RWPE2 (cell line): ENCODE measurements at regions not wholly inside any gene's neighbourhood (a gene's known extent, or its start where the extent isn't known, plus 50 kb on each side); places are given as distances from the start of the nearest gene placed in this dataset.

Experiments used
- ATAC-seq: fragments of 200-7000 bp; cut with Tn5 transposase; 3 replicates; pipeline ENCODE4 v1.9.1; 2021; ENCODE audit warnings: low read depth
- DNase-seq: peaks from one replicate; pipeline ENCODE4 v3.0.0-alpha.2; 2020; ENCODE audit warnings: low spot score
- H3K27ac ChIP-seq: fragments of 450-650 bp; 2 replicates; pipeline ENCODE4 v1.5.1; 2017; ENCODE audit warnings: mild to moderate bottlenecking; ENCODE audit not compliant: poor library complexity, severe bottlenecking
- H3K27me3 ChIP-seq: fragments of 250-450 bp; sonication (Bioruptor Pico); 2 replicates; pipeline ENCODE4 v1.5.1; 2021; ENCODE audit warnings: mild to moderate bottlenecking, moderate library complexity; ENCODE audit not compliant: insufficient read depth, poor library complexity, severe bottlenecking
- H3K36me3 ChIP-seq: fragments of 250-450 bp; sonication (Bioruptor Pico); 2 replicates; pipeline ENCODE4 v1.5.1; 2020; ENCODE audit warnings: low read depth, mild to moderate bottlenecking, moderate library complexity
- H3K4me1 ChIP-seq: fragments of 250-450 bp; sonication (Bioruptor Pico); 2 replicates; pipeline ENCODE4 v1.5.1; 2021; ENCODE audit warnings: mild to moderate bottlenecking, moderate library complexity; ENCODE audit not compliant: insufficient read depth, poor library complexity, severe bottlenecking
- H3K4me3 ChIP-seq: fragments of 250-450 bp; sonication (Bioruptor Pico); 2 replicates; pipeline ENCODE4 v1.5.1; 2021; ENCODE audit warnings: mild to moderate bottlenecking, moderate library complexity; ENCODE audit not compliant: severe bottlenecking
- H3K9me3 ChIP-seq: fragments of 250-450 bp; sonication (Bioruptor Pico); 2 replicates; pipeline ENCODE4 v1.5.1; 2021; ENCODE audit warnings: mild to moderate bottlenecking, moderate library complexity; ENCODE audit not compliant: severe bottlenecking
- TF ChIP-seq, protein P1 (sequence below): fragments of 450-650 bp; IDR thresholded peaks from one replicate; pipeline ENCODE4 v1.5.1; 2017; ENCODE audit warnings: mild to moderate bottlenecking, moderate library complexity; ENCODE audit not compliant: poor library complexity, severe bottlenecking

- H3K27ac ChIP-seq = no peak overlapping the region
- TF ChIP-seq, protein P1, sequence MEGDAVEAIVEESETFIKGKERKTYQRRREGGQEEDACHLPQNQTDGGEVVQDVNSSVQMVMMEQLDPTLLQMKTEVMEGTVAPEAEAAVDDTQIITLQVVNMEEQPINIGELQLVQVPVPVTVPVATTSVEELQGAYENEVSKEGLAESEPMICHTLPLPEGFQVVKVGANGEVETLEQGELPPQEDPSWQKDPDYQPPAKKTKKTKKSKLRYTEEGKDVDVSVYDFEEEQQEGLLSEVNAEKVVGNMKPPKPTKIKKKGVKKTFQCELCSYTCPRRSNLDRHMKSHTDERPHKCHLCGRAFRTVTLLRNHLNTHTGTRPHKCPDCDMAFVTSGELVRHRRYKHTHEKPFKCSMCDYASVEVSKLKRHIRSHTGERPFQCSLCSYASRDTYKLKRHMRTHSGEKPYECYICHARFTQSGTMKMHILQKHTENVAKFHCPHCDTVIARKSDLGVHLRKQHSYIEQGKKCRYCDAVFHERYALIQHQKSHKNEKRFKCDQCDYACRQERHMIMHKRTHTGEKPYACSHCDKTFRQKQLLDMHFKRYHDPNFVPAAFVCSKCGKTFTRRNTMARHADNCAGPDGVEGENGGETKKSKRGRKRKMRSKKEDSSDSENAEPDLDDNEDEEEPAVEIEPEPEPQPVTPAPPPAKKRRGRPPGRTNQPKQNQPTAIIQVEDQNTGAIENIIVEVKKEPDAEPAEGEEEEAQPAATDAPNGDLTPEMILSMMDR = no peak
- H3K4me1 ChIP-seq = no peaks in the 10 kb centered on the region
- no peaks in the 10 kb centered on the region for H3K36me3 ChIP-seq
- H3K9me3 ChIP-seq = peaks cover 4% of the 10 kb centered on the region
- H3K27me3 ChIP-seq = no peaks in the 10 kb centered on the region
- ATAC-seq = no peak
- DNase-seq = no peak
- H3K4me3 ChIP-seq = no peak overlapping the region
Observed at GRCh38 chr6:144646093-144647056, 361.2 kb downstream of the UTRN start.

GRCh38 chr6:144647406-144647964 lies 362.4 kb downstream of the UTRN start:
- no peak for ATAC-seq
- H3K36me3 ChIP-seq = no peaks in the 10 kb centered on the region
- H3K9me3 ChIP-seq = peaks cover 4% of the 10 kb centered on the region
- no peak for DNase-seq
- H3K27ac ChIP-seq = no peak overlapping the region
- H3K4me1 ChIP-seq = no peaks in the 10 kb centered on the region
- TF ChIP-seq, protein P1 = no peak
- H3K27me3 ChIP-seq = no peaks in the 10 kb centered on the region
- no peak overlapping the region for H3K4me3 ChIP-seq

DNA sequence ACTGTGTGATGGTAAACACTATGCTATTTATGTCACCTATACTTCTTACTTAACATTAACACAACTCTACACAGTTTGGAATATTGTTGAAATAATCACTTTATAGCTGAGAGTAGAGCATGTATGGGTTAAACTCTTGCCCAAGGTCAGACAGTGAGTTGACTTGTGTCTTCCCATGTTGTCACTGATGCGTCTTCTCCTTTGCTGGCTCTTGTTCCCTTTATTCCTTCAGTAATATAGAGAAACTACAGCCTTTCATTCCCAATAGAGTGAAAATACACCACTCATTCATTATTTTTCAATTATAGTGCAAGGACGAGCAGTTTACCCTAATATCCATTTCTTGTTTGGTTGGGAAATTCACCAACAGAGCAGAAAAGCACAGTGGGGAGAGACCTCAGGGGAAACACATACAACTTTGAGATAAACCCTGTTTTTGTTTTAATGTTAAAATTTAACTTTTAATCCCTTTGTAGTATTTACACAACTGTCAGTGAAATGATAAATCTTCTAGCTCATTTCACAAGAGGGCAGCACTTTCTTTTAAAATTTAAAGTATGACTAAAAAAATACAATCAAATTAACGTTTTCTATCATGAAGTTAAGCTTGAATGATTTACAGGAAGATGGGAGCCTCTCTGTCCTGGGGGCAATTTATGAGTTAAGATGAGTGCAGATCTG lies 363.0 kb downstream of the UTRN start:
- no peaks in the 10 kb centered on the region for H3K4me1 ChIP-seq
- ATAC-seq (no peak), DNase-seq (no peak)
- no peaks in the 10 kb centered on the region for H3K36me3 ChIP-seq
- TF ChIP-seq, protein P1 = peak; percentile 42
- no peak overlapping the region for H3K4me3 ChIP-seq
- H3K27ac ChIP-seq = no peak overlapping the region
- H3K27me3 ChIP-seq = no peaks in the 10 kb centered on the region
- H3K9me3 ChIP-seq = peaks cover 4% of the 10 kb centered on the region

DNA sequence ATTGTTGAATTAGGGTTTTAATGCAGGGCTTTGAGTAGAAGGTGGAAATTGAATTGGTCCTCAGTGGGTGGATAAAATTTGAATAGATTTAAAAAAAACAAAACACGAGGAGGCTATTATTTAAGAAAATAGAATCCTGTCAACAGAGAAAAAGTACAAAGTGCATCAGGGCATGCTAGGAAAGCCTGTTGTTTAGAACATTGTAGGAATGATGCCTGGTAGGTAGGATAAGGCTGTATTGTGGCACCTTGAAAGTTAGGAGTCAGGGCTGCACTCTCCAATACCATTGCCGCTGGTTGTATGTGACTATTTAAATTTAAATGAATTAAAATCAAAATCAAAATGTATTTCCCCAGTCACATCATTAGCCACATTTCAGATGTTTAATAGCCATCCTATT lies 363.9 kb downstream of the UTRN start:
- Histone ChIP-seq H3K9me3 (peaks cover 2% of the 10 kb centered on the region), H3K27me3 (no peaks in the 10 kb centered on the region), H3K4me3 (no peak overlapping the region), H3K27ac (no peak overlapping the region), H3K36me3 (no peaks in the 10 kb centered on the region), H3K4me1 (no peaks in the 10 kb centered on the region)
- TF ChIP-seq, protein P1 = no peak
- DNase-seq = no peak
- ATAC-seq = no peak
